Middle frontal gyrus (tissue), 1 donor: ENCODE measurements at regions not wholly inside any gene's neighbourhood (a gene's known extent, or its start where the extent isn't known, plus 50 kb on each side); places are given as distances from the start of the nearest gene placed in this dataset.

Experiments
- DNase-seq: peaks from one replicate; pipeline ENCODE4 v3.0.0-alpha.2; 2015; ENCODE audit warnings: low spot score; ENCODE audit errors: extremely low spot score

- DNase-seq = no peak
These were observed 126.7 kb downstream of the GDAP2 start for GRCh38 chr1:117802531-117803257.

GRCh38 chr1:117803318-117803717 lies 126.1 kb downstream of the GDAP2 start:
- DNase-seq = no peak

DNA sequence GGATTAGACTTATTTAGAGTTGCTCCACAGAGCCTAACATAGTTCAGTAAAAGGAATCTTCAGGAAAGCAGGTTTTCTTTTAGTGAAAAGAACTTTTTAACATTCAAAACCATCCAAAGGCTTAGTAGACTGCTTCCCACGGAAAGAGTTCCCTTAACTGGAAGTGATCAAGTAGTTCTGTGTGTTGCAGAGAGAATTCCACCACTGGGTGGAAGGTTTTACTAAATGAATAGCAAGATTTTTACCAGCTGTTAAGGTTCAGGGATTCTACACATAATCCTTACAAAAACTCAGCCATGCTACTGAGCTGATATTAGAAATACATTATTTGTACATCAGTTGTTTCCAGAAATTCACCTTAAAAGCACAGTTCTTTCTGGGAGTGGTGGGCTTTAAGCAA lies 119.7 kb downstream of the GDAP2 start:
- DNase-seq = no peak

DNA sequence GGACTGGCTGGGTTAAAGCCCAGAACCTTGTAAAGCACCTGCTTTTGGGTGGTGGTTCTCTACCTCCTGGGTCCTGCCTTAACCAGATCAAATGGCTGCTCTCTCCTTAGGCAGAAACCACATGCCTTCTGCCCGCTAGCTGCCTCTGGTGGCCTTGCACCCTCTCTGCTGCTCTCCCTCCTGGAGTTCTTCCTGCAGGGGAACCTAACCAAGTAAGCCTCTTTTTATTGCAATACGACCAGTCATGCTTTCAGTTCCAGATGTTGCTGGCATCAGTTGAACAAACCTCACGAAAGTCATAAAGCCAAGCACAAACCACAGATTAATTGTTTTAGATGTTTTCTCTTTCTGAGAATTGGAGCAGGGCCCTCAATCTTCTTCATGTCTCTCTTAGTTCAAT lies 118.9 kb downstream of the GDAP2 start:
- no peak for DNase-seq

DNA sequence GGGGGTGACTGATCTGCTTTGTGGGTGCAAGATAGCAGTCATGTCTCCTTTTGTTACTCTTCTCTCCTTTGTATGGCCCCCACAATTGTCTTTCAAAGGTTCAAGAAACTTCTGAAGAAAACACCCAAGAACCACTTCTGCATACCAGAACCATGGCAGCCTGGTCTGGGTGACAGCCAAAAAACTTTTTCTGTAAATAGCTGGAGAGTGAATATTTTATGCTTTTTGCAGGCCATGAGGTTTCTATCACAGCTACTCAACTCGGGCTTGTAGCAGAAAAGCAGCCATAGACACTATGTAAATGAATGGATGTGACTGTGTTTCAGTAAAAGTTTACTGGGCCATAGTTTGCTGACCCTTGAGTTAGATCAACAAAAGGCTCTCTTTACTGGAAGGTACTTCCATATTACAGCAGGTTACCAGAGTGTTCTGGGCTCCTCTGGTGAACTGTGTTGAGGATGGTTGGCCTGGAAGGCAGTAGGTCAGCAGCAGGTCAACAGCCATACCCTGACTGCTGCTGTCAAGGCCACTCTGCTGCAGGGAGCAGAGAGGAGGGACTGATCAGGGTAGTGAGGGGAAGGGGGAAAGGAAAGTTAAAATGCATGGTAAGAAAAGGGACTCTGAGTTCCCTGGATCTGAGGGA lies 116.4 kb downstream of the GDAP2 start:
- DNase-seq = no peak
